ENCODE measurements at regions not wholly inside any gene's neighbourhood (a gene's known extent, or its start where the extent isn't known, plus 50 kb on each side); places are given as distances from the start of the nearest gene placed in this dataset.

GRCh38 chr2:15856318-15856717 lies 84.0 kb upstream of the MYCN start:
- TF ChIP-seq POLR2A (IDR thresholded peaks at IDR 0.05), result no peak
- TF ChIP-seq, protein P1, sequence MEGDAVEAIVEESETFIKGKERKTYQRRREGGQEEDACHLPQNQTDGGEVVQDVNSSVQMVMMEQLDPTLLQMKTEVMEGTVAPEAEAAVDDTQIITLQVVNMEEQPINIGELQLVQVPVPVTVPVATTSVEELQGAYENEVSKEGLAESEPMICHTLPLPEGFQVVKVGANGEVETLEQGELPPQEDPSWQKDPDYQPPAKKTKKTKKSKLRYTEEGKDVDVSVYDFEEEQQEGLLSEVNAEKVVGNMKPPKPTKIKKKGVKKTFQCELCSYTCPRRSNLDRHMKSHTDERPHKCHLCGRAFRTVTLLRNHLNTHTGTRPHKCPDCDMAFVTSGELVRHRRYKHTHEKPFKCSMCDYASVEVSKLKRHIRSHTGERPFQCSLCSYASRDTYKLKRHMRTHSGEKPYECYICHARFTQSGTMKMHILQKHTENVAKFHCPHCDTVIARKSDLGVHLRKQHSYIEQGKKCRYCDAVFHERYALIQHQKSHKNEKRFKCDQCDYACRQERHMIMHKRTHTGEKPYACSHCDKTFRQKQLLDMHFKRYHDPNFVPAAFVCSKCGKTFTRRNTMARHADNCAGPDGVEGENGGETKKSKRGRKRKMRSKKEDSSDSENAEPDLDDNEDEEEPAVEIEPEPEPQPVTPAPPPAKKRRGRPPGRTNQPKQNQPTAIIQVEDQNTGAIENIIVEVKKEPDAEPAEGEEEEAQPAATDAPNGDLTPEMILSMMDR (IDR thresholded peaks at IDR 0.05 in 4 of 5, conservative IDR thresholded peaks at IDR 0.05 in 1 of 5), result no peak
